ENCODE measurements at regions not wholly inside any gene's neighbourhood (a gene's known extent, or its start where the extent isn't known, plus 50 kb on each side); places are given as distances from the start of the nearest gene placed in this dataset.
"Not testable (repeated sequence)": the region's sequence is repeated elsewhere in the genome, so short reads cannot be mapped to it uniquely, and the experiment has no call there.

- DNase-seq = no peak
These were observed 149.2 kb downstream of the MIAT start for GRCh38 chr22:26806445-26807175.

- no peak for DNase-seq
These were observed 154.2 kb downstream of the MIAT start for GRCh38 chr22:26811647-26811992.

- no peak for DNase-seq
These were observed 155.3 kb downstream of the MIAT start for GRCh38 chr22:26812731-26813130.

- no peak for DNase-seq
These were observed 159.3 kb downstream of the MIAT start for GRCh38 chr22:26816726-26817125.

GRCh38 chr22:26817926-26818325 is 160.5 kb downstream of the MIAT start:
- no peak for DNase-seq

- no peak for DNase-seq
These were observed 164.5 kb downstream of the MIAT start for GRCh38 chr22:26821854-26822253.

- DNase-seq = no peak
These were observed 164.9 kb downstream of the MIAT start for GRCh38 chr22:26822313-26822712.

GRCh38 chr22:26823966-26824365 is 166.6 kb downstream of the MIAT start:
- DNase-seq = no peak

- DNase-seq = no peak
These were observed 168.9 kb downstream of the MIAT start for GRCh38 chr22:26825960-26826935.

- no peak for DNase-seq
These were observed 170.2 kb downstream of the MIAT start for GRCh38 chr22:26827611-26828010.

GRCh38 chr22:26828311-26828710 is 170.9 kb downstream of the MIAT start:
- DNase-seq = no peak

GRCh38 chr22:26830837-26831236 is 173.4 kb downstream of the MIAT start:
- no peak for DNase-seq

- DNase-seq = no peak
These were observed 177.6 kb downstream of the MIAT start for GRCh38 chr22:26835023-26835422.

- DNase-seq = no peak
These were observed 178.6 kb downstream of the MIAT start for GRCh38 chr22:26835929-26836528.

GRCh38 chr22:26837784-26838470 is 180.5 kb downstream of the MIAT start:
- DNase-seq = no peak

- no peak for DNase-seq
These were observed 181.1 kb downstream of the MIAT start for GRCh38 chr22:26838471-26838825.

GRCh38 chr22:26839216-26839615 is 181.8 kb downstream of the MIAT start:
- no peak for DNase-seq

- not testable (repeated sequence) for DNase-seq
These were observed 183.4 kb downstream of the MIAT start for GRCh38 chr22:26840770-26841169.

- no peak for DNase-seq
These were observed 184.7 kb downstream of the MIAT start for GRCh38 chr22:26842103-26842502.

GRCh38 chr22:26845021-26845743 is 187.8 kb downstream of the MIAT start:
- peak; percentile 6 for DNase-seq

- DNase-seq = no peak
These were observed 188.7 kb downstream of the MIAT start for GRCh38 chr22:26846076-26846475.

GRCh38 chr22:26846645-26847044 is 189.3 kb downstream of the MIAT start:
- DNase-seq = no peak

All from occipital lobe (tissue), 1 donor.